Thyroid gland (tissue), 4 donors: ENCODE measurements at regions not wholly inside any gene's neighbourhood (a gene's known extent, or its start where the extent isn't known, plus 50 kb on each side); places are given as distances from the start of the nearest gene placed in this dataset.

Experiments
- CTCF ChIP-seq, 6 experiments: fragments of 200-600 bp in 3 of 6; fragments of 450-650 bp in 3 of 6; sonication (generic) in 3 of 6; IDR thresholded peaks; one replicate each; pipeline ENCODE4 v1.5.1; 2016 to 2019; ENCODE audit warnings: antibody characterized with exemption in 6 of 6, mild to moderate bottlenecking in 2 of 6, inconsistent platforms in 1 of 6, moderate library complexity in 1 of 6
- POLR2A ChIP-seq, 2 donors: fragments of 450-650 bp; IDR thresholded peaks; one replicate each; pipeline ENCODE4 v1.6.1; 2017; ENCODE audit warnings: antibody characterized with exemption in 2 of 2, mild to moderate bottlenecking in 2 of 2, moderate library complexity in 1 of 2

- no peak for TF ChIP-seq CTCF (IDR thresholded peaks at IDR 0.05)
- no peak for TF ChIP-seq POLR2A (IDR thresholded peaks at IDR 0.05)
Measured at GRCh38 chr10:91049988-91050360, 129.1 kb upstream of the ANKRD1 start.
